Sigmoid colon (tissue), 4 donors: ENCODE measurements at regions not wholly inside any gene's neighbourhood (a gene's known extent, or its start where the extent isn't known, plus 50 kb on each side); places are given as distances from the start of the nearest gene placed in this dataset.

ENCODE experiments used
- EP300 ChIP-seq, 4 donors: sonication (generic); formaldehyde crosslinking; IDR thresholded peaks; one replicate each; pipeline ENCODE4 v1.6.1; 2017; ENCODE audit warnings: antibody characterized with exemption in 4 of 4
- POLR2A ChIP-seq, 2 donors: fragments of 450-650 bp; IDR thresholded peaks; one replicate each; pipeline ENCODE4 v1.6.1; 2016; ENCODE audit warnings: antibody characterized with exemption in 2 of 2, mild to moderate bottlenecking in 2 of 2, moderate library complexity in 2 of 2
- POLR2AphosphoS5 ChIP-seq, 4 donors: sonication (generic); formaldehyde crosslinking; IDR thresholded peaks; one replicate each; pipeline ENCODE4 v1.6.1; 2017; ENCODE audit warnings: antibody characterized with exemption in 4 of 4
- TF ChIP-seq, protein P1 (sequence below), 4 experiments: fragments of 450-650 bp in 3 of 4; fragments of 200-600 bp in 1 of 4; IDR thresholded peaks; one replicate each; pipeline ENCODE4 v1.5.1; 2016 to 2019; ENCODE audit warnings: antibody characterized with exemption in 4 of 4, mild to moderate bottlenecking in 3 of 4, moderate library complexity in 2 of 4

DNA sequence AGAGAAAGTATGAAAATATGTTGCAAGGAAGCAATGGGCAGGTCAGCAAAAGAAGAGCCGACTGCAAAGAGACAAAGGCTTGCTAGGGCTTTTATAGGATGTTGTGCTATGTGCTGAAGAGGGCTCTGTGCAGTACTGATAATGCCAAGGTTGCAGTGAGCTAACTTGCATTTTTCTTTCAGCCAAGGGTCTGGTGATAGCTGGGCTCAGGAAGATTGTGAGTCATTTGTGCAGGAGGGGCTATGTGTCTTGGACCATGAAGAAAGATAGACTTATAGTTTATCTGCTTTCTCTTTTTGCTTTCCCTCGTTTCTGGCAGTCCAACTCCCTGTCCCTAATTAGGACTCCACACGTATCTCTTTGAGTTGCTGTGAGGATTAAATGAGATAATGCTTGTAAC is 64.5 kb upstream of the LRIG1 start:
- TF ChIP-seq, protein P1, sequence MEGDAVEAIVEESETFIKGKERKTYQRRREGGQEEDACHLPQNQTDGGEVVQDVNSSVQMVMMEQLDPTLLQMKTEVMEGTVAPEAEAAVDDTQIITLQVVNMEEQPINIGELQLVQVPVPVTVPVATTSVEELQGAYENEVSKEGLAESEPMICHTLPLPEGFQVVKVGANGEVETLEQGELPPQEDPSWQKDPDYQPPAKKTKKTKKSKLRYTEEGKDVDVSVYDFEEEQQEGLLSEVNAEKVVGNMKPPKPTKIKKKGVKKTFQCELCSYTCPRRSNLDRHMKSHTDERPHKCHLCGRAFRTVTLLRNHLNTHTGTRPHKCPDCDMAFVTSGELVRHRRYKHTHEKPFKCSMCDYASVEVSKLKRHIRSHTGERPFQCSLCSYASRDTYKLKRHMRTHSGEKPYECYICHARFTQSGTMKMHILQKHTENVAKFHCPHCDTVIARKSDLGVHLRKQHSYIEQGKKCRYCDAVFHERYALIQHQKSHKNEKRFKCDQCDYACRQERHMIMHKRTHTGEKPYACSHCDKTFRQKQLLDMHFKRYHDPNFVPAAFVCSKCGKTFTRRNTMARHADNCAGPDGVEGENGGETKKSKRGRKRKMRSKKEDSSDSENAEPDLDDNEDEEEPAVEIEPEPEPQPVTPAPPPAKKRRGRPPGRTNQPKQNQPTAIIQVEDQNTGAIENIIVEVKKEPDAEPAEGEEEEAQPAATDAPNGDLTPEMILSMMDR (IDR thresholded peaks at IDR 0.05) = no peak
- TF ChIP-seq POLR2AphosphoS5 (IDR thresholded peaks at IDR 0.05) (no peak), POLR2A (IDR thresholded peaks at IDR 0.05) (no peak), EP300 (IDR thresholded peaks at IDR 0.05) (no peak)
